Mucosa of stomach (tissue), 1 donor: ENCODE measurements at regions not wholly inside any gene's neighbourhood (a gene's known extent, or its start where the extent isn't known, plus 50 kb on each side); places are given as distances from the start of the nearest gene placed in this dataset.

Experiments
- H3K27me3 ChIP-seq: one replicate; pipeline ENCODE4 v1.7.0; 2013; ENCODE audit warnings: mild to moderate bottlenecking, low read length; ENCODE audit not compliant: control insufficient read depth, insufficient read depth
- H3K36me3 ChIP-seq: one replicate; pipeline ENCODE4 v1.7.0; 2013; ENCODE audit warnings: low read length; ENCODE audit not compliant: control insufficient read depth, insufficient read depth
- H3K4me1 ChIP-seq: one replicate; pipeline ENCODE4 v1.7.0; 2013; ENCODE audit warnings: mild to moderate bottlenecking, low read length; ENCODE audit not compliant: control insufficient read depth, insufficient read depth
- H3K4me3 ChIP-seq: one replicate; pipeline ENCODE4 v1.7.0; 2013; ENCODE audit warnings: low read length
- H3K9ac ChIP-seq: one replicate; pipeline ENCODE4 v1.7.0; 2013; ENCODE audit warnings: mild to moderate bottlenecking, low read length, moderate library complexity
- H3K9me3 ChIP-seq: one replicate; pipeline ENCODE4 v1.7.0; 2013; ENCODE audit warnings: mild to moderate bottlenecking, low read length, moderate library complexity; ENCODE audit not compliant: control insufficient read depth
- donor health status: Pancreatic carcinoma.

DNA sequence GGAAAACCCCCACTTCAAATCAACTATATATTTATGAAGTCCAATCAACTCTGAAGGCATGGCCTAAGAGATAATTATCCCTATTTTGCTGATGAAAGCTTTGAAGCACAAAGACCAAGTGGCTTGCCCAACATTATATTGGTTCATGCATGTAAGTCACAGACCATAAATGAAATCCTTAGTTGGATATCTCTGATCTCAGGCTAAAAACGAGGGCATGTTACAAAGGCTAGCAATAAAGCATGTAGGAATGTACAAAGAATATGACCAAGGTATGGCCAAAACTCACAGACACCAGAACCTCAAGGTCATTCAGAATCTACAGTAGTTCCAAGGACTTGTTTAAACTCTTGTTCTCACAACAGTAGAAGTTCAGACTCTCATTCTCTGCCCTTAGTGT, 100.2 kb upstream of the SESN3 start:
- Histone ChIP-seq H3K9me3 (no peaks in the 10 kb centered on the region), H3K9ac (no peak overlapping the region), H3K4me3 (no peak overlapping the region), H3K27me3 (no peaks in the 10 kb centered on the region), H3K36me3 (no peaks in the 10 kb centered on the region), H3K4me1 (no peaks in the 10 kb centered on the region)

DNA sequence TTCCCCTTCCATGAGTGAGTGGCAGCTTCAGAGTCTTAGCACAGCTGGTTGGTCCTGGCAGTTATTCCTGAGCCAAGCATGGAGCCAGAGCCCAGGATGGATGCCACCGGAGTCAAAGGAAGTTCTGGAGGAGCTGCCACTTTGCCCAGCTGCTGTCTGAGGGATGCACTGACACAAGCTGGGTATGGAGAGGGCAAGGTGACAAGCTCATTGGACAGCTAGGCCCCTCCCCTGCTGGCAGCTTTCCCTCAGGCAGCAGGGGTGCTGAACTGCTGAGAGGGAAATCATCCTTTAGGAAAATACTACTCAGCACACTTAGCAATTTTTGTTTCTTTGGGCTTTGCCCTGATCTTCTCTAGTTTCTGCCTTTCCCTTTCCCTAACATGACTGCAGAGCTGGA, 99.3 kb upstream of the SESN3 start:
- no peaks in the 10 kb centered on the region for H3K4me1 ChIP-seq
- no peaks in the 10 kb centered on the region for H3K36me3 ChIP-seq
- no peaks in the 10 kb centered on the region for H3K27me3 ChIP-seq
- no peak overlapping the region for H3K9ac ChIP-seq
- H3K4me3 ChIP-seq = no peak overlapping the region
- no peaks in the 10 kb centered on the region for H3K9me3 ChIP-seq

GRCh38 chr11:95327273-95327948, 96.4 kb upstream of the SESN3 start:
- no peaks in the 10 kb centered on the region for H3K4me1 ChIP-seq
- H3K36me3 ChIP-seq = no peaks in the 10 kb centered on the region
- H3K27me3 ChIP-seq = no peaks in the 10 kb centered on the region
- no peak overlapping the region for H3K9ac ChIP-seq
- no peaks in the 10 kb centered on the region for H3K9me3 ChIP-seq
- no peak overlapping the region for H3K4me3 ChIP-seq

GRCh38 chr11:95325777-95326258, 94.8 kb upstream of the SESN3 start:
- Histone ChIP-seq H3K4me1 (no peaks in the 10 kb centered on the region), H3K9ac (no peak overlapping the region), H3K9me3 (no peaks in the 10 kb centered on the region), H3K36me3 (no peaks in the 10 kb centered on the region), H3K27me3 (no peaks in the 10 kb centered on the region), H3K4me3 (no peak overlapping the region)

- Histone ChIP-seq H3K9ac (no peak overlapping the region), H3K4me3 (no peak overlapping the region), H3K4me1 (no peaks in the 10 kb centered on the region), H3K27me3 (no peaks in the 10 kb centered on the region), H3K36me3 (no peaks in the 10 kb centered on the region), H3K9me3 (no peaks in the 10 kb centered on the region)
Observed at GRCh38 chr11:95324826-95325225, 93.8 kb upstream of the SESN3 start.

DNA sequence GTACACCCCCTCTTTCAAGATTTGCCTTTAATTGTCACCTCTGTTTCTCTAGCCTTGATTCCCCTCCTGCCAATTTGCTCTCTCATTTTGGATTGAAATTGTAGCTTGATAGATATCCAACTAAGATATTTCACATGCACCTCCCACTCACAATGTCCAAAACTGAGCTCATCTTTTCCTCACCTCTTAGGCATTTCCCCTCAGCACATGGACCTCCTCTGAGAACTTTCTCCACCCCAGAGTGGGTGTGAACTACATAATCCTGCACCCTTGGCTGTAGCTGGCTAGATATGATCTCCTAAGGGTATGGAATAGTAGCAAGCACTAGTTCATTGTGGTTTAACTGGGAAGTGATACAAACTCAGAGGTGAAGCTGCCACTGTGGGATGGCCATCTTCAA, 91.5 kb upstream of the SESN3 start:
- Histone ChIP-seq H3K4me1 (no peaks in the 10 kb centered on the region), H3K4me3 (no peak overlapping the region), H3K36me3 (no peaks in the 10 kb centered on the region), H3K9ac (no peak overlapping the region), H3K9me3 (no peaks in the 10 kb centered on the region), H3K27me3 (no peaks in the 10 kb centered on the region)

DNA sequence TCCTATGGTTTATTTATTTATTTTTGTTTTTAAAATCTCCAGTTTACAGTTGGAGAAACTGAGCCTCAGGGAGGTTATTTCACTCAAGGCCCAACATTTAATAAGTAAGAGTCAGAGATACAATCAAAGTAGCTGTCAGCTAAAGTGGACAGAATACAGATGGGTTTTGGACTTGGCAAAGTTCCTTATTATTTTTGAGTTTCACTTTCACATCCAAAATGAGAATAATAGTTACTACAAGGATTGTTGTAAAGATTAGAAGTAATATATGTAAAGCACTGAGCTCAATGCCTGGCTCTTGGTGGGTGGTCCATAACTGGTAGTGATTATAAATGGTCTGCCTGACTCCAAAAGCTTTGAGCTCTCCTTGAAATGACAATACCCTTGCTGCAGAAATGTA, 87.5 kb upstream of the SESN3 start:
- no peaks in the 10 kb centered on the region for H3K36me3 ChIP-seq
- no peak overlapping the region for H3K9ac ChIP-seq
- H3K27me3 ChIP-seq = no peaks in the 10 kb centered on the region
- H3K4me3 ChIP-seq = no peak overlapping the region
- no peaks in the 10 kb centered on the region for H3K9me3 ChIP-seq
- no peaks in the 10 kb centered on the region for H3K4me1 ChIP-seq

DNA sequence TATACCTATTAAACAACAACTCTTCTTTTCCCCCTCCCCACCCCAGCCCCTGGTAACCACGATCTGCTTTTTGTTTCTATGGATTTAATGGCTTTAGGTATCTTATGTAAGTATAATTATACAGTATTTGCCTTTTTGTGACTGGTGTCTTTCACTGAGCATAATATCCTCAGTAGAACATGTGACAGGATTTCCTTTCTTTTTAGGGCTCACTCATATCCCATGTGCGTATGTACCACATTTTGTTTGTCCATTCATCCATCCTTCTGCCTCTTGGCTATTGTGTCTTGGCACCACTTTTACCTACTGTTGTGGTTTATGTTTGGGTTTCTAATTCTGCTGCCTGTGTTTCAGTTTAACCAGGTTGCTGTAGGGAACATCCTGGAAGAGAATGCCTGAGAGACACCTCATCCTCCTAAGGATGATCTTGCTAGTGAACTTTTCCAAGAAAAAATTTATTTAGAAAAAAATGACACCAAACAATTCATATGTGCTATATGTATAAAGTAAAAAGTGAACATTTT, 77.6 kb upstream of the SESN3 start:
- Histone ChIP-seq H3K27me3 (no peaks in the 10 kb centered on the region), H3K9me3 (no peaks in the 10 kb centered on the region), H3K4me1 (no peaks in the 10 kb centered on the region), H3K9ac (no peak overlapping the region), H3K36me3 (no peaks in the 10 kb centered on the region), H3K4me3 (no peak overlapping the region)

DNA sequence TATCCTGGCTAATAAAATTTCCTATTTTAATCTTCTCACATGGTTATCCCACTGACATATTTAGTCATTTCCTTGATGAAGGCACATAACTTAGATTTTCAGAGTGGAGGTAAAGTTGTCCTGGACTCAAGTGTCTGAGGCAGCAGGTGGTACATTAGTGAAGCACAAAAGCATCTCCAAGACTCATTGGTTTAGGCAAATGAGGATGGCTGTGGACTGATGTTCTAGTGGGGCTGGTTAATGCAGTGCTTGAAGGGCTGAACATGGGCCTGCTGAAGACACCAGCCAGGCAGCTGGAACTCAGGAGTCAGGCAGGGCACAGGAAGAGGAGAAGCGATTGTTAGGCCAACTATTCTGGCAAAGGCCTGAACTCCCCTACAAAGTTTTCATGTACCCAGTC, 76.3 kb upstream of the SESN3 start:
- Histone ChIP-seq H3K27me3 (no peaks in the 10 kb centered on the region), H3K4me1 (no peaks in the 10 kb centered on the region), H3K36me3 (no peaks in the 10 kb centered on the region), H3K4me3 (no peak overlapping the region), H3K9ac (no peak overlapping the region), H3K9me3 (no peaks in the 10 kb centered on the region)

DNA sequence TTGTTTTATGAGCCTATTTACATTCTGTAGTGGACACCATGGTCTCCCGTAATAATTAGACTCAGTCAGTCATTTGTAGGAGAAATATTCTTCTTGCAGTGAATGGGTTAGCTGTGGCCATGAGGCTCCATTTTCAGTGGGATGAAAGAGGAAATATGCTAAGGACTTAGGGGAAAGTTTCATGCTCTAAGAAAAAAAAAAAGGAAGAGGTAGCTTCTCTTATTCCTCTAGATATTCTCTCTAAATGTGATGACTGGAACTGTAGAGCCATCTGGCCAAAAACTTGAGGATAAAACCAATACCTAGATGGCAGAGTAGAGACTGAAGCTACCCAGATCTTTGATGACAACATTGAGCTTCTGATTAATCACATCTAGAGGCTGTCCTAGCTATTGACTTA, 75.8 kb upstream of the SESN3 start:
- Histone ChIP-seq H3K4me3 (no peak overlapping the region), H3K36me3 (no peaks in the 10 kb centered on the region), H3K27me3 (no peaks in the 10 kb centered on the region), H3K4me1 (no peaks in the 10 kb centered on the region), H3K9ac (no peak overlapping the region), H3K9me3 (no peaks in the 10 kb centered on the region)

GRCh38 chr11:95306123-95306522, 75.1 kb upstream of the SESN3 start:
- H3K36me3 ChIP-seq = no peaks in the 10 kb centered on the region
- no peaks in the 10 kb centered on the region for H3K27me3 ChIP-seq
- no peaks in the 10 kb centered on the region for H3K4me1 ChIP-seq
- H3K4me3 ChIP-seq = no peak overlapping the region
- H3K9me3 ChIP-seq = no peaks in the 10 kb centered on the region
- H3K9ac ChIP-seq = no peak overlapping the region

DNA sequence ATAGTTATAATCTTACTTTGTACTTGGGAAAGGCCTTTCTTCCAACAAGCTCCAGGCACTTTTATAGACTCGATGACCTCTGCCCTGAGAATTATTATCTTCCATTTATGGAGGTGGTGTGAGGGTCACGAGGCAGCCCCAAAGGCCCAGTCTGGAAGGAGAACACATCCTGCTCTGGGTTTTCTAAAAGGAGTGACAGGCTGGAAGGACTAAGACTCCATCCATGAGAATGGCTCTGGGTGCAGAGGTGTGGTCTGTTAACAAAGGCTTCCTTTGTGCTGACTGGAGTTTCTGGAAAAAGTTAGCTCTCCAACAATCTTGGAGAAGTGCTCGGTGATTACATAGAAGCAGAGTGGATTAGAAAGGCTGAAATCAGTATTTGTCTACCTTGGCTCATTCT, 74.7 kb upstream of the SESN3 start:
- no peaks in the 10 kb centered on the region for H3K4me1 ChIP-seq
- no peaks in the 10 kb centered on the region for H3K36me3 ChIP-seq
- H3K4me3 ChIP-seq = no peak overlapping the region
- H3K27me3 ChIP-seq = no peaks in the 10 kb centered on the region
- no peak overlapping the region for H3K9ac ChIP-seq
- no peaks in the 10 kb centered on the region for H3K9me3 ChIP-seq

DNA sequence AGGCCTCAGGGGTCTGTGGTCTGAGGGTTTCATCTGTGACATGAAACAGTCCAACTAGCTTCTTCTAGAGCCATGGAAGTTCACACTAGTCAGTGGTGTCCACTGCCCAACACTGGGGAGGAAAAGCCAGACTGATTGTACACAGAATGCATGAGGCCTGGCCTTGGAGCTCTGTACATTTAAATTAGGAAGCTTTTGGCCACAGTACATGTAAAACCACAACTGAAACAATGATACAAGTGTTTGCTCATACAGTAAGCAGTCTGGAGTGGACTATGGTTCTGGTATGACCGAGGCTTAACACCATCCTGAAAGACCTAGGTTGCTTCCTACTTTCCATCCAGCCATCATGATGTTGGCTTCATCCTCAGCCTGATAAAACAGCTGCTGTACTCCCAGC, 73.8 kb upstream of the SESN3 start:
- Histone ChIP-seq H3K9me3 (no peaks in the 10 kb centered on the region), H3K27me3 (no peaks in the 10 kb centered on the region), H3K4me1 (no peaks in the 10 kb centered on the region), H3K4me3 (no peak overlapping the region), H3K36me3 (no peaks in the 10 kb centered on the region), H3K9ac (no peak overlapping the region)
